Smooth muscle cell (in vitro differentiated cells): ENCODE measurements at regions not wholly inside any gene's neighbourhood (a gene's known extent, or its start where the extent isn't known, plus 50 kb on each side); places are given as distances from the start of the nearest gene placed in this dataset.

Experiments
- DNase-seq: peaks from one replicate; lab custom pipeline; 2025; ENCODE audit not compliant: unreplicated experiment; lab: John Stamatoyannopoulos, UW
- H2AFZ ChIP-seq: fragments of 200-600 bp; sonication (generic); 2 replicates; pipeline ENCODE4 v1.6.0; 2016; ENCODE audit warnings: antibody characterized with exemption, low read depth, mild to moderate bottlenecking
- H3F3A ChIP-seq: fragments of 200-600 bp; sonication (generic); 2 replicates; pipeline ENCODE4 v1.6.0; 2017; ENCODE audit warnings: antibody characterized with exemption, low read depth
- H3K27ac ChIP-seq: fragments of 200-600 bp; sonication (generic); 2 replicates; pipeline ENCODE4 v1.5.1; 2016; ENCODE audit warnings: low read depth, mild to moderate bottlenecking
- H3K27me3 ChIP-seq: fragments of 200-600 bp; sonication (generic); 2 replicates; pipeline ENCODE4 v1.6.1; 2016; ENCODE audit warnings: low read depth, mild to moderate bottlenecking
- H3K36me3 ChIP-seq: fragments of 200-600 bp; sonication (generic); 2 replicates; pipeline ENCODE4 v1.5.1; 2016; ENCODE audit warnings: low read depth
- H3K4me1 ChIP-seq: fragments of 200-600 bp; sonication (generic); 2 replicates; pipeline ENCODE4 v1.5.1; 2016; ENCODE audit warnings: low read depth
- H3K4me2 ChIP-seq: fragments of 200-600 bp; sonication (generic); 2 replicates; pipeline ENCODE4 v1.6.0; 2016; ENCODE audit warnings: mild to moderate bottlenecking
- H3K4me3 ChIP-seq: fragments of 200-600 bp; sonication (generic); 2 replicates; pipeline ENCODE4 v1.5.1; 2016; ENCODE audit warnings: mild to moderate bottlenecking
- H3K79me2 ChIP-seq: fragments of 200-600 bp; sonication (generic); 2 replicates; pipeline ENCODE4 v1.6.0; 2016; ENCODE audit warnings: low read depth, mild to moderate bottlenecking
- H3K9ac ChIP-seq: fragments of 200-600 bp; sonication (generic); 2 replicates; pipeline ENCODE4 v1.6.0; 2016; ENCODE audit warnings: low read depth
- H3K9me3 ChIP-seq: fragments of 200-600 bp; sonication (generic); replicated peaks from 2 replicates; pipeline ENCODE4 v1.5.1; 2016; ENCODE audit warnings: low read depth
- H4K20me1 ChIP-seq: fragments of 200-600 bp; sonication (generic); 2 replicates; pipeline ENCODE4 v1.6.0; 2016; ENCODE audit warnings: low read depth
- CTCF ChIP-seq: fragments of 200-600 bp; sonication (generic); IDR thresholded peaks from 2 replicates; pipeline ENCODE4 v1.5.1; 2017; ENCODE audit warnings: borderline replicate concordance, mild to moderate bottlenecking, antibody characterized with exemption; ENCODE audit not compliant: insufficient read depth, poor library complexity, severe bottlenecking
- WGBS: methylation state at CpG from one replicate; pipeline ENCODE4 v1.1.7; 2016; ENCODE audit warnings: low lambda C conversion rate; 5-methylcytosine and 5-hydroxymethylcytosine counted together

GRCh38 chr12:125284087-125284486 is 218.9 kb downstream of the AACS start:
- no peak overlapping the region for H3K4me3 ChIP-seq
- H3K4me2 ChIP-seq = no peak overlapping the region
- no peak overlapping the region for H3K27ac ChIP-seq
- DNase-seq = no peak
- H3K4me1 ChIP-seq = peaks cover 10% of the 10 kb centered on the region
- no peaks in the 10 kb centered on the region for H3K27me3 ChIP-seq
- 93% methylated on average over 5 of the region's 5 CpGs for WGBS
- H3K79me2 ChIP-seq = no peaks in the 10 kb centered on the region
- no peaks in the 10 kb centered on the region for H3K36me3 ChIP-seq
- H3F3A ChIP-seq = no peaks in the 10 kb centered on the region
- no peaks in the 10 kb centered on the region for H3K9me3 ChIP-seq
- no peak for TF ChIP-seq CTCF
- H4K20me1 ChIP-seq = no peaks in the 10 kb centered on the region
- no peak overlapping the region for H2AFZ ChIP-seq
- H3K9ac ChIP-seq = no peak overlapping the region

GRCh38 chr12:125284945-125285685 is 219.9 kb downstream of the AACS start:
- no peaks in the 10 kb centered on the region for H3K27me3 ChIP-seq
- H3F3A ChIP-seq = no peaks in the 10 kb centered on the region
- DNase-seq = no peak
- no peaks in the 10 kb centered on the region for H4K20me1 ChIP-seq
- H3K36me3 ChIP-seq = no peaks in the 10 kb centered on the region
- no peaks in the 10 kb centered on the region for H3K79me2 ChIP-seq
- TF ChIP-seq CTCF = no peak
- no peak overlapping the region for H3K4me2 ChIP-seq
- no peak overlapping the region for H3K27ac ChIP-seq
- H3K4me3 ChIP-seq = no peak overlapping the region
- WGBS = 91% methylated on average over 7 of the region's 7 CpGs
- H3K9ac ChIP-seq = no peak overlapping the region
- peaks cover 10% of the 10 kb centered on the region for H3K4me1 ChIP-seq
- H3K9me3 ChIP-seq = no peaks in the 10 kb centered on the region
- H2AFZ ChIP-seq = no peak overlapping the region

- no peaks in the 10 kb centered on the region for H3K9me3 ChIP-seq
- no peak overlapping the region for H3K27ac ChIP-seq
- H3K4me2 ChIP-seq = no peak overlapping the region
- no peaks in the 10 kb centered on the region for H4K20me1 ChIP-seq
- H3K4me3 ChIP-seq = no peak overlapping the region
- H3F3A ChIP-seq = no peaks in the 10 kb centered on the region
- no peak overlapping the region for H3K9ac ChIP-seq
- peaks cover under 1% of the 10 kb centered on the region for H3K4me1 ChIP-seq
- 93% methylated on average over 7 of the region's 7 CpGs for WGBS
- no peaks in the 10 kb centered on the region for H3K79me2 ChIP-seq
- no peaks in the 10 kb centered on the region for H3K27me3 ChIP-seq
- H3K36me3 ChIP-seq = no peaks in the 10 kb centered on the region
- DNase-seq = no peak
- H2AFZ ChIP-seq = no peak overlapping the region
- TF ChIP-seq CTCF = no peak
Observed at GRCh38 chr12:125286005-125286727, 220.9 kb downstream of the AACS start.
